ENCODE measurements at regions not wholly inside any gene's neighbourhood (a gene's known extent, or its start where the extent isn't known, plus 50 kb on each side); places are given as distances from the start of the nearest gene placed in this dataset.
"Not testable (repeated sequence)": the region's sequence is repeated elsewhere in the genome, so short reads cannot be mapped to it uniquely, and the experiment has no call there.

- DNase-seq (ENCODE audit: low read depth in 2 of 2): no peak
Observed at GRCh38 chr6:27742833-27743573, 169.2 kb downstream of the OR2B2 start.

- not testable (repeated sequence) for DNase-seq (ENCODE audit: low read depth in 2 of 2)
Observed at GRCh38 chr6:27739902-27740301, 172.3 kb downstream of the OR2B2 start.

- no peak for DNase-seq (ENCODE audit: low read depth in 2 of 2)
Observed at GRCh38 chr6:27736686-27737085, 175.5 kb downstream of the OR2B2 start.

- no peak for DNase-seq (ENCODE audit: low read depth in 2 of 2)
Observed at GRCh38 chr6:27728442-27728841, 183.8 kb downstream of the OR2B2 start.

- no peak for DNase-seq (ENCODE audit: low read depth in 2 of 2)
Observed at GRCh38 chr6:27726619-27727023, 185.6 kb downstream of the OR2B2 start.

GRCh38 chr6:27720607-27721580, 191.3 kb downstream of the OR2B2 start:
- no peak for DNase-seq (ENCODE audit: low read depth in 2 of 2)

- not testable (repeated sequence) for DNase-seq (ENCODE audit: low read depth in 2 of 2)
Observed at GRCh38 chr6:27719039-27719438, 193.2 kb downstream of the OR2B2 start.

- no peak for DNase-seq (ENCODE audit: low read depth in 2 of 2)
Observed at GRCh38 chr6:27706431-27706830, 205.8 kb downstream of the OR2B2 start.

GRCh38 chr6:27700337-27700736, 211.9 kb downstream of the OR2B2 start:
- no peak for DNase-seq (ENCODE audit: low read depth in 2 of 2)

GRCh38 chr6:27694547-27694874, 217.7 kb downstream of the OR2B2 start:
- DNase-seq (ENCODE audit: low read depth in 2 of 2): no peak

- no peak for DNase-seq (ENCODE audit: low read depth in 2 of 2)
Observed at GRCh38 chr6:27693766-27694546, 218.2 kb downstream of the OR2B2 start.

- DNase-seq (ENCODE audit: low read depth in 2 of 2): not testable (repeated sequence)
Observed at GRCh38 chr6:27692133-27692532, 219.2 kb upstream of the ZNF184 start.

- DNase-seq (ENCODE audit: low read depth in 2 of 2): peak; percentile 69
Observed at GRCh38 chr6:27688014-27688586, 215.2 kb upstream of the ZNF184 start.

- DNase-seq (ENCODE audit: low read depth in 2 of 2): peak; percentile 35 to 57
Observed at GRCh38 chr6:27687154-27688013, 214.5 kb upstream of the ZNF184 start.

GRCh38 chr6:27685279-27685678, 212.4 kb upstream of the ZNF184 start:
- DNase-seq (ENCODE audit: low read depth in 2 of 2): no peak

- DNase-seq (ENCODE audit: low read depth in 2 of 2): no peak
Observed at GRCh38 chr6:27684264-27685211, 211.6 kb upstream of the ZNF184 start.

- DNase-seq (ENCODE audit: low read depth in 2 of 2): no peak
Observed at GRCh38 chr6:27679964-27680694, 207.2 kb upstream of the ZNF184 start.

GRCh38 chr6:27679308-27679963, 206.5 kb upstream of the ZNF184 start:
- DNase-seq (ENCODE audit: low read depth in 2 of 2): no peak

Measured in stimulated activated CD8-positive, alpha-beta memory T cell treated with anti-CD3 and anti-CD28 coated beads, Interleukin-2, amount 100 ng/mL, for 1 hour (primary cell).